ENCODE measurements at regions not wholly inside any gene's neighbourhood (a gene's known extent, or its start where the extent isn't known, plus 50 kb on each side); places are given as distances from the start of the nearest gene placed in this dataset.

- Histone ChIP-seq H3K36me3 (no peaks in the 10 kb centered on the region), H3K27me3 (no peaks in the 10 kb centered on the region), H3K9me3 (no peaks in the 10 kb centered on the region), H3K4me3 (no peak overlapping the region)
- DNase-seq = no peak
Measured at GRCh38 chr2:65548576-65549256, 116.3 kb upstream of the SPRED2 start.

DNA sequence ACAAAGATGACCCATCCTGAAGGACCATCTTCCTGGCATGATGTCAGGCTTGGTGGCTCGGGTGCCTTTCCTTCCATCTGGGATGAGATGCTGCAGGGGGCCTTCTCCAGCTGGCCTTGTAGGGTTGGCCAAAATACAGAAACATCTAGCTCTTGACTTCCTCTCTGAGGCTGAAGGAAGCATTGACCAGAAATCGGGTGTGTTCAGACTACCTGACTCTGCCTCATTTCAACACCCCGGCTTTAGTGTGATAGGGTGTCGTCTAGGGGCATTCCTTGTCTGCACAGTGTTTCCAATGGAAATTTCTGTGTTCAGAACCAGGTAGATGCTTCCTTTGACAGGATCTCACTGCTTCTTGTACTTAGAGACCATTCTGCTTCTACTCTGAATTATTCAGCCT, 115.7 kb upstream of the SPRED2 start:
- H3K36me3 ChIP-seq = no peaks in the 10 kb centered on the region
- H3K4me3 ChIP-seq = no peak overlapping the region
- H3K27me3 ChIP-seq = no peaks in the 10 kb centered on the region
- H3K9me3 ChIP-seq = no peaks in the 10 kb centered on the region
- DNase-seq = no peak

- no peaks in the 10 kb centered on the region for H3K9me3 ChIP-seq
- H3K36me3 ChIP-seq = no peaks in the 10 kb centered on the region
- H3K4me3 ChIP-seq = no peak overlapping the region
- peak; percentile 85 for DNase-seq
- no peaks in the 10 kb centered on the region for H3K27me3 ChIP-seq
Measured at GRCh38 chr2:65545837-65546805, 113.7 kb upstream of the SPRED2 start.

GRCh38 chr2:65541773-65542172, 109.4 kb upstream of the SPRED2 start:
- Histone ChIP-seq H3K9me3 (no peaks in the 10 kb centered on the region), H3K36me3 (no peaks in the 10 kb centered on the region), H3K4me3 (no peak overlapping the region), H3K27me3 (no peaks in the 10 kb centered on the region)
- DNase-seq = no peak

- H3K4me3 ChIP-seq = no peak overlapping the region
Measured at GRCh38 chr2:65539633-65540032, 107.2 kb upstream of the SPRED2 start.

GRCh38 chr2:65537651-65538385, 105.4 kb upstream of the SPRED2 start:
- Histone ChIP-seq H3K36me3 (no peaks in the 10 kb centered on the region), H3K9me3 (no peaks in the 10 kb centered on the region), H3K4me3 (no peak overlapping the region), H3K27me3 (no peaks in the 10 kb centered on the region)
- DNase-seq = no peak

More at GRCh38 chr2:65539633-65540032, 107.2 kb upstream of the SPRED2 start:
- no peaks in the 10 kb centered on the region for H3K27me3 ChIP-seq
- no peaks in the 10 kb centered on the region for H3K9me3 ChIP-seq
- no peaks in the 10 kb centered on the region for H3K36me3 ChIP-seq
- DNase-seq = no peak

DNA sequence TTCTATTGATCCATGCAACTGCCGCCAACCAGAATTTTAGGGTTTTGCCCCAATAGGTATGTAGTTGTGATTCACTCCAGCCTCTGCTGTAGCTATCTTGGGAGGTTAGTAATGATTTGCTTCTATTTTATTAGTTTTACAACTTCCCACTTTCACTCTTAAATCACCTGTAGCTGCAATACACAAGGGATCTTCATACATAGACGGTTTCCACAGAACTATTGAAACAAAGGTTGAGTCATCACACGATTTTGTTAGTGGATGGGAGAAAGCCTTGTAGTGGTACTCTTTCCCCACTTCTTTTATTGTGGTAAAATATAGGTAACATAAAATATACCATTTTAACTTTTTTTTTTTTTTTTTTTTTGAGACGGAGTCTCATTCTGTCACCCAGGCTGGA, 104.2 kb upstream of the SPRED2 start:
- no peak for DNase-seq
- H3K27me3 ChIP-seq = no peaks in the 10 kb centered on the region
- no peak overlapping the region for H3K4me3 ChIP-seq
- H3K36me3 ChIP-seq = no peaks in the 10 kb centered on the region
- H3K9me3 ChIP-seq = no peaks in the 10 kb centered on the region

GRCh38 chr2:65532937-65533336, 100.5 kb upstream of the SPRED2 start:
- no peak overlapping the region for H3K4me3 ChIP-seq
- no peaks in the 10 kb centered on the region for H3K27me3 ChIP-seq
- no peaks in the 10 kb centered on the region for H3K36me3 ChIP-seq
- peak; percentile 15 for DNase-seq
- H3K9me3 ChIP-seq = no peaks in the 10 kb centered on the region

- no peak overlapping the region for H3K4me3 ChIP-seq
- no peaks in the 10 kb centered on the region for H3K27me3 ChIP-seq
- no peaks in the 10 kb centered on the region for H3K36me3 ChIP-seq
- no peak for DNase-seq
- H3K9me3 ChIP-seq = no peaks in the 10 kb centered on the region
Measured at GRCh38 chr2:65532326-65532725, 99.9 kb upstream of the SPRED2 start.

DNA sequence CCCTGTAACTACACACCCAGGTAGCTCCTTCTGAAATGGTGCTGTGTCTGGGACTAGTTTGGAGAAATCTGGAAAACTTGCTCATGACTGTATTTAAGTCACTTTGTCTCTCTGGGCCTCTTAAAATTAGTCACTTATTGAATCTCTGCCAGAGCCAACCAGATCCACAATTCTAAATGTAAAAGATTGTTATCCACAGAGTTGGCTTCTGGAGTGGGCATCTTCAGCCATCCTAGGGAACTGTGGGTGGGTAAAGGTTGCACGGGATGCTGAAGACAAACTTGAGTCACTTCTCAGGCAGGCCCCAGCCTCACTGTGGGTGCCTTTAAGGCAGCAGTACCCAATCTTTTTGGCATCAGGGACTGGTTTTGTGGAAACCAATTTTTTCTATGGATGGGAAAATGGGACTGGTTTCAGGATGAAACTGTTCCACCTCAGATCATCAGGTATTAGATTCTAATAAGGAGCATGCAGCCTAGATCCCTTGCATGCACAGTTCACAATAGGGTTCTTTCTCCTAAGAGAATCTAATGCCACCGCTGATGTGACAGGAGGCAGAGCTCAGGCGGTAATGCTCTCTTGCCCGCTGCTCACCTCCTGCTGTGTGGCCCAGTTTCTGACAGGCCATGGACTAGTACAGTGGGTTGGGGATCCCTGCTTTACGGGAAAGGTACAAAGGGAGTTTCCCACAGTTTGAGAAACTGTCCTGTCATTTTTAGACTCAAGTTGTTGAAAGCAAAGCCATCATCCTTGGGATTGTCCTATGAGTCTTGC, 98.3 kb upstream of the SPRED2 start:
- Histone ChIP-seq H3K4me3 (no peak overlapping the region), H3K9me3 (no peaks in the 10 kb centered on the region), H3K27me3 (no peaks in the 10 kb centered on the region), H3K36me3 (no peaks in the 10 kb centered on the region)
- DNase-seq = peak; percentile 34

- Histone ChIP-seq H3K27me3 (no peaks in the 10 kb centered on the region), H3K4me3 (no peak overlapping the region), H3K36me3 (no peaks in the 10 kb centered on the region), H3K9me3 (no peaks in the 10 kb centered on the region)
- DNase-seq = no peak
Measured at GRCh38 chr2:65529419-65529818, 97.0 kb upstream of the SPRED2 start.

- no peaks in the 10 kb centered on the region for H3K36me3 ChIP-seq
- no peak overlapping the region for H3K4me3 ChIP-seq
- no peaks in the 10 kb centered on the region for H3K27me3 ChIP-seq
- no peak for DNase-seq
- no peaks in the 10 kb centered on the region for H3K9me3 ChIP-seq
Measured at GRCh38 chr2:65528241-65528574, 95.8 kb upstream of the SPRED2 start.

- H3K9me3 ChIP-seq = no peaks in the 10 kb centered on the region
- no peak overlapping the region for H3K4me3 ChIP-seq
- H3K36me3 ChIP-seq = no peaks in the 10 kb centered on the region
- H3K27me3 ChIP-seq = no peaks in the 10 kb centered on the region
- DNase-seq = no peak
Measured at GRCh38 chr2:65527451-65528240, 95.2 kb upstream of the SPRED2 start.

DNA sequence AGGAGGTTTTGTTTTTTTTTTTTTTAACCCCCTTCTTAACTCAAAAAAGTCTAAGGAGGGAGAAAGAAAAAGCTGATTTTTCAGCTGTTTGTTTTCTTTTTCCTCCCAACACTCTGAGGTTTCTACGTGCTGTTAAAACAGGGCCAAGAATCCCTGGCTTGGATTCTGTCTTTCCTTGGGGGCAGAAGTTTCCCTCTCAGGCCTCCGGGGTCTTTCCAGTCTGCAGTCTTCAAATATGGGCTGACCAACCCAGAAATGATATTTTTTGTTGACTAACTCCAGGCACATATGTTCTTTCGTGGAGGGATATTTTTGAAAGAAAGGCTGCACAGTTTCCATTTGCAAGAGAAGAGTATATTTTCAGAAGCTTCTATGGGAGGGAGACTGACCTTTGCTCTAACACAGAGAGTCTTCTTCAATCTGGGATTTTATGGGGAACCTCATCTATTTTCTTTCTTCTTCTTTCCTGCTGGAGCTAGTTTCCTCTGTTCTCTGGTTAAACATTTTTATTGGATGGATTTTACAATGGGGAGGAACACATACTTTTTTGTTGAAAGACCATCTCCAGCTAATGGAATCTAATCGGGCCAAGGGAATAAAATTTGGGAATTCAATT, 93.3 kb upstream of the SPRED2 start:
- no peaks in the 10 kb centered on the region for H3K9me3 ChIP-seq
- no peaks in the 10 kb centered on the region for H3K27me3 ChIP-seq
- H3K4me3 ChIP-seq = no peak overlapping the region
- DNase-seq = no peak
- H3K36me3 ChIP-seq = no peaks in the 10 kb centered on the region

DNA sequence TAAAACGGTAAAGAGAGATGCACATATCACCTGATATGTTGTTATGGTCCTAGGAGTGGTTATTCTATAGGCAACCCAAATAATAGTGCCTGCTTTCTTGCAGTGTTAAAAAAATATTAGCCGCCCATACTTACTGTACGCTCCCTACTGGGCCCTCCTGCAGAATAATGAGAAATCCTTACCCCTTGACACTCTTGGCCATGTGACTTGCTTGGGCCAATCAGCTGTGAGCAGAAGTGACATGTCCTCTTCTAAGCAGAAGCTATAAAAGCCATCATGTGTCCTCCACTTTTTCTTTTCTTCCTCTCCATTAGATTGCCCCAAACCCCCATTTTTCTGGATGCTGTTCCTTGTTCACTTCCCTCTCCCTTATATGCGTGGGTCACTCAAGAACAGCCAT, 90.5 kb upstream of the SPRED2 start:
- Histone ChIP-seq H3K27me3 (no peaks in the 10 kb centered on the region), H3K4me3 (no peak overlapping the region)
- no peak for DNase-seq

More for the DNA sequence above, 90.5 kb upstream of the SPRED2 start:
- Histone ChIP-seq H3K9me3 (no peaks in the 10 kb centered on the region), H3K36me3 (no peaks in the 10 kb centered on the region)
